ENCODE measurements at regions not wholly inside any gene's neighbourhood (a gene's known extent, or its start where the extent isn't known, plus 50 kb on each side); places are given as distances from the start of the nearest gene placed in this dataset.

DNA sequence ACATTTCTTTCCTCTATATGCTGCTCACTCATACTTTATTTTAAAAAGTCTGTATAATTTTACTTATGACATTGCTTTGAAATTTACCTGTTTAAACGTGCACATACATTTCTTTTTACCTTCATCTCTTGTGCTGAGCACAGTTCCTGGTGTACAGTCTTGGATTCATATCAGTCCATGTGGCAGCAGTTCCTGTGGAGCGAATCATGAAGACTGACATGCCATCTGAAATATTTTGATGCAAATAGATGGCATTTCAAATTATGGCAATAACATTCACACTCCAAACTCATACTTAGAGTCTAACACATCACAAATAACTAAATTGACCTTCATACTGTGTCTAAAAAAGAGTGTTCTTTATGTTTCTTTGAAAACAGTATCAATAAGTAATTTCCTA is 90.3 kb upstream of the CDH2 start:
- TF ChIP-seq, protein P1, sequence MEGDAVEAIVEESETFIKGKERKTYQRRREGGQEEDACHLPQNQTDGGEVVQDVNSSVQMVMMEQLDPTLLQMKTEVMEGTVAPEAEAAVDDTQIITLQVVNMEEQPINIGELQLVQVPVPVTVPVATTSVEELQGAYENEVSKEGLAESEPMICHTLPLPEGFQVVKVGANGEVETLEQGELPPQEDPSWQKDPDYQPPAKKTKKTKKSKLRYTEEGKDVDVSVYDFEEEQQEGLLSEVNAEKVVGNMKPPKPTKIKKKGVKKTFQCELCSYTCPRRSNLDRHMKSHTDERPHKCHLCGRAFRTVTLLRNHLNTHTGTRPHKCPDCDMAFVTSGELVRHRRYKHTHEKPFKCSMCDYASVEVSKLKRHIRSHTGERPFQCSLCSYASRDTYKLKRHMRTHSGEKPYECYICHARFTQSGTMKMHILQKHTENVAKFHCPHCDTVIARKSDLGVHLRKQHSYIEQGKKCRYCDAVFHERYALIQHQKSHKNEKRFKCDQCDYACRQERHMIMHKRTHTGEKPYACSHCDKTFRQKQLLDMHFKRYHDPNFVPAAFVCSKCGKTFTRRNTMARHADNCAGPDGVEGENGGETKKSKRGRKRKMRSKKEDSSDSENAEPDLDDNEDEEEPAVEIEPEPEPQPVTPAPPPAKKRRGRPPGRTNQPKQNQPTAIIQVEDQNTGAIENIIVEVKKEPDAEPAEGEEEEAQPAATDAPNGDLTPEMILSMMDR (IDR thresholded peaks at IDR 0.05) = no peak
- no peak for TF ChIP-seq ZFX (IDR thresholded peaks at IDR 0.05; ENCODE audit: borderline replicate concordance)
